Brain microvascular endothelial cell (primary cell): ENCODE measurements at regions not wholly inside any gene's neighbourhood (a gene's known extent, or its start where the extent isn't known, plus 50 kb on each side); places are given as distances from the start of the nearest gene placed in this dataset.

Experiments
- DNase-seq: peaks from one replicate; pipeline ENCODE4 v3.0.0-alpha.2; 2020
- H3K27ac ChIP-seq: fragments of 250-450 bp; sonication (Bioruptor Pico); 2 replicates; pipeline ENCODE4 v1.5.1; 2020; ENCODE audit warnings: mild to moderate bottlenecking, moderate library complexity
- H3K27me3 ChIP-seq: fragments of 250-450 bp; sonication (Bioruptor Pico); replicated peaks from 2 replicates; pipeline ENCODE4 v1.5.1; 2020; ENCODE audit warnings: mild to moderate bottlenecking
- H3K36me3 ChIP-seq: fragments of 250-450 bp; sonication (Bioruptor Pico); replicated peaks from 2 replicates; pipeline ENCODE4 v1.5.1; 2020; ENCODE audit warnings: mild to moderate bottlenecking
- H3K4me3 ChIP-seq: 2 replicates; pipeline ENCODE4 v1.5.1; 2011; ENCODE audit warnings: low read depth, mild to moderate bottlenecking, control low read depth, low read length, moderate library complexity
- in situ Hi-C: cut with HindIII; loops from 2 replicates; pipeline ENCODE4 v1.10.0; 2017; ENCODE audit warnings: low sequenced_read_pairs, low pct_ligation_motif_present
- TF ChIP-seq, protein P1 (sequence below): IDR thresholded peaks from 2 replicates; pipeline ENCODE4 v1.5.1; 2011; ENCODE audit warnings: low read depth, mild to moderate bottlenecking, moderate library complexity, low read length, control low read depth, inconsistent platforms; ENCODE audit errors: missing control alignments

DNA sequence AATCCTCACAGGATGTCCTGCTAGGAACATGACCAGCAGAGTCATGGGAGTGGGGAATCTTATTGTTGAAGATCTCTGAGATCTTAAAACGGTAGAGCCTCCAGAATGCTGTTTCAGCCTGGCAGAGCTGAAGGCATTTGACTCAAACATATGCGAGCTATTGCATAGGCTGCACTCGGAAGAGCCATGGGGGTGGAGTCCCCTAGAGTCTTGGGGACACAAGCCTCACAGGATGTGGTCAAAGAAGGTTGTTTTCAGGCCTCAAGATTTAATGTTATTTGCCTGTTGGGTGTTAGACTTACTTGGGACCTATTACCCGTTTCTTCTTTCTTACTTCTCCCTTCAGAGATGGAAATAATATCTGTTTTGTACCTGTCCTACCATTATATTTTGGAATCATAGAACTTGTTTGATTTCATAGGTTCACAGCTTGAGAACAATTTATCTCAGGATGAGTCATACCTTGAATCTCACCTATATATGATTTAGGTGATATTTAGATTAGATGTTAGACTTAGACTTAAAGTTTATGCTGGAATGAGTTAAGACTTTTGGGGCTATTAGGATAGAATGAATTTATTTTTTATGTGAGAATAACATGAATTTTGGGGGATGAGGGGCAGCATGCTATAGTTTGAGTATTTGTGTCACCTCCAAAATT, 172.2 kb upstream of the ATP2B1 start:
- Histone ChIP-seq H3K27me3 (no peaks in the 10 kb centered on the region), H3K36me3 (no peaks in the 10 kb centered on the region), H3K27ac (no peak overlapping the region), H3K4me3 (no peak overlapping the region)
- TF ChIP-seq, protein P1, sequence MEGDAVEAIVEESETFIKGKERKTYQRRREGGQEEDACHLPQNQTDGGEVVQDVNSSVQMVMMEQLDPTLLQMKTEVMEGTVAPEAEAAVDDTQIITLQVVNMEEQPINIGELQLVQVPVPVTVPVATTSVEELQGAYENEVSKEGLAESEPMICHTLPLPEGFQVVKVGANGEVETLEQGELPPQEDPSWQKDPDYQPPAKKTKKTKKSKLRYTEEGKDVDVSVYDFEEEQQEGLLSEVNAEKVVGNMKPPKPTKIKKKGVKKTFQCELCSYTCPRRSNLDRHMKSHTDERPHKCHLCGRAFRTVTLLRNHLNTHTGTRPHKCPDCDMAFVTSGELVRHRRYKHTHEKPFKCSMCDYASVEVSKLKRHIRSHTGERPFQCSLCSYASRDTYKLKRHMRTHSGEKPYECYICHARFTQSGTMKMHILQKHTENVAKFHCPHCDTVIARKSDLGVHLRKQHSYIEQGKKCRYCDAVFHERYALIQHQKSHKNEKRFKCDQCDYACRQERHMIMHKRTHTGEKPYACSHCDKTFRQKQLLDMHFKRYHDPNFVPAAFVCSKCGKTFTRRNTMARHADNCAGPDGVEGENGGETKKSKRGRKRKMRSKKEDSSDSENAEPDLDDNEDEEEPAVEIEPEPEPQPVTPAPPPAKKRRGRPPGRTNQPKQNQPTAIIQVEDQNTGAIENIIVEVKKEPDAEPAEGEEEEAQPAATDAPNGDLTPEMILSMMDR = no peak
- DNase-seq = no peak
- in situ Hi-C loops = no loop called here

DNA sequence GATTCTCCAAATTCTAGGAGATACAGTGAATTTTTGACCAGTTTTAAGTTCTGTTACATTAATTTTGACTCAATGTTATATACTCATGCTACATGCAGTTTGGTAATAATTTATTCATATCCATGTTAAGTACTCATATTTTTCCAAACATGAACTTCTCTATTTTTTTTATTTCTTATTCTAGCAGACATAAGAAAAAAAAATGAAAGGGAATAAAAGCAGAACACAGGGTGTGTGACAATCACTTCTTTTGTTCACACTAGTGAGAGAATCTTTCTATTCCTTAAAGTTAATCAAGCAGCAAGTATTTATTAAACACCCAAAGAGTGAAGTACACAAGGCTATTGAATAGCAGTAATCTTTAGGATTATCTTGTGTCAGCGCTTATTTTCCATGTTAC, 171.1 kb upstream of the ATP2B1 start:
- Histone ChIP-seq H3K27me3 (no peaks in the 10 kb centered on the region), H3K4me3 (no peak overlapping the region), H3K36me3 (no peaks in the 10 kb centered on the region), H3K27ac (no peak overlapping the region)
- in situ Hi-C loops = no loop called here
- DNase-seq = no peak
- TF ChIP-seq, protein P1 = no peak

DNA sequence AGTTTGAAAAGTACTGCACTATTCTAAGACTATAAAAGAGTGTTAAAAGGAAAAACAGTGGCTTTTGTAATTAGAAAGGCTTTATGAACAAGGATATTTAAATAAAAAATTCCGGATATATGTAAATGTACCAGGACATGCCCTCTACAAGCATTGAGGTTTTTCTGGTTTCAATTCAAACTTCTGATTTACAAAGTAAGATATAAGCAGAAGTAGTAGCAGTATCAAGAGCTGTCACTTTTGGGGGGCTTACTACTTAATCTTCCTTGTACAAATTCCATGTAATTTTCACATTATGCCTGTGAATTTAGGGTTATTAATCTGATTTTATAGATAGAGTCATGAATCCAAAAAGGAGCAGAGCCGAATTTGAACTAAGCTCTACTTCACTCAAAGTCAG, 170.3 kb upstream of the ATP2B1 start:
- no peaks in the 10 kb centered on the region for H3K27me3 ChIP-seq

DNA sequence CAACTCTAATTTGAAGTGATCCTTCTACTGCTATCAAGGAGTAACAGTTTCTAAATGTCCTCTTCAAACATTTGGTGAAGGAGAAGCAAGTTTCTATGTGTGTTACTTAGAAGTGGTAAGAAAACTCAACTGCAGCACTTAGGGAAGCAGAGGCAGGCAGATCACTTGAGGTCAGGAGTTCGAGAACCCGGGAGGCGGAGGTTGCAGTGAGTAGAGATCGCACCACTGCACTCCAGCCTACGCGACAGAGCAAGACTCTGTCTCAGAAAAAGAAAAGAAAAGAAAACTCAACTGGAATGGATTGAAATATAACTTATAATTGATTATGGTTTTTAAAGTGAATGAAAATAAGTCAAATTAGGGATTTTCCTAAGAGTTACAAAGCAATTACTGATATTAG, 169.7 kb upstream of the ATP2B1 start:
- no peak overlapping the region for H3K4me3 ChIP-seq
- DNase-seq = no peak
- no peak overlapping the region for H3K27ac ChIP-seq
- TF ChIP-seq, protein P1 = no peak
- H3K36me3 ChIP-seq = no peaks in the 10 kb centered on the region
- in situ Hi-C loops = no loop called here
- H3K27me3 ChIP-seq = no peaks in the 10 kb centered on the region

More for the DNA sequence above, 170.3 kb upstream of the ATP2B1 start:
- Histone ChIP-seq H3K27ac (no peak overlapping the region), H3K36me3 (no peaks in the 10 kb centered on the region), H3K4me3 (no peak overlapping the region)
- no peak for DNase-seq
- in situ Hi-C loops = no loop called here
- TF ChIP-seq, protein P1 = no peak

- DNase-seq = no peak
- TF ChIP-seq, protein P1 = no peak
- H3K27me3 ChIP-seq = no peaks in the 10 kb centered on the region
- in situ Hi-C loops = no loop called here
- no peak overlapping the region for H3K27ac ChIP-seq
- H3K4me3 ChIP-seq = no peak overlapping the region
- H3K36me3 ChIP-seq = no peaks in the 10 kb centered on the region
These were observed 169.0 kb upstream of the ATP2B1 start for GRCh38 chr12:89877671-89878070.

DNA sequence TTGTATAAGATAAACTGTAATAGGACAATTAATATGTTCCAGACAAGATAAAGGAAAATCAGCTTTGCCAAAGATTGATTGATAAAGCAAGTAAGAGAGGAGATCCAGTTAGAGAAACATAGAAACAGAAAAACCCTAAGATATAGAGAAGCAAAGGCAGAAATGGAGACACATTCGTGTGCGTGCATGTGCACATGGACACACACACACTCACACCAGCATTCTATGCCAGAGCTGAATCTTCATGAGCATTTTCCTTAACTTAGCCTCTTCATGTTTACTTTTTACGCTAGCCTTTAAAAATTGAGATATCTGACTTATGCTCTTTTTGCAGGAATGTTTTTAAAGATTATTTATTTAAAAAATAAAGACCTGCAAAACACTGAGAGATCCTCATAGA, 168.5 kb upstream of the ATP2B1 start:
- Histone ChIP-seq H3K4me3 (no peak overlapping the region), H3K36me3 (no peaks in the 10 kb centered on the region), H3K27ac (no peak overlapping the region), H3K27me3 (no peaks in the 10 kb centered on the region)
- TF ChIP-seq, protein P1 = no peak
- in situ Hi-C loops = no loop called here
- DNase-seq = no peak
